Renal cortex interstitium (tissue), 11 donors: ENCODE measurements at regions not wholly inside any gene's neighbourhood (a gene's known extent, or its start where the extent isn't known, plus 50 kb on each side); places are given as distances from the start of the nearest gene placed in this dataset.
"Not testable (repeated sequence)": the region's sequence is repeated elsewhere in the genome, so short reads cannot be mapped to it uniquely, and the experiment has no call there.

Source experiments
- DNase-seq, 11 donors: peaks; one replicate each; pipeline ENCODE4 v3.0.0-alpha.2; 2013; ENCODE audit warnings: low read depth in 9 of 11, low spot score in 4 of 11; ENCODE audit errors: extremely low read depth in 1 of 11

DNA sequence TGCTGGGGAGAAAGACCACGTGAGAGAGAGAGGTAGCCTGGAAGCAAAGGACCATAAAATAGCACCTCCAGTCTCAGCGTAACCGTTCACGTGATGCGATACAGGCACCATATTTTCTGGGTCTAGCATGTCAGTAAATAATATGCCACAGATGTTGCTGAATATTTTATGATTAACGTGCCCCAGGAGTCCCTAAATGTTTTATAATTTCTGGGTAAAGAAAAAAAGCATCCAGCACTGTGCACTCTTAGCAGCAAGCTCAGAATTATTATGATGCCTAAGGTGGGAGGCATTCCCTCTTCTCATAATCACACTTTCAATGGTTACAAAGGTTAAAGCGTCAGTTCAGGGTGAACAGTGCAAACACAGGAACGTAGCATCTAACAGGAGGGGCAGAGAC, 121.8 kb downstream of the CAVIN4 start:
- DNase-seq: no peak

DNA sequence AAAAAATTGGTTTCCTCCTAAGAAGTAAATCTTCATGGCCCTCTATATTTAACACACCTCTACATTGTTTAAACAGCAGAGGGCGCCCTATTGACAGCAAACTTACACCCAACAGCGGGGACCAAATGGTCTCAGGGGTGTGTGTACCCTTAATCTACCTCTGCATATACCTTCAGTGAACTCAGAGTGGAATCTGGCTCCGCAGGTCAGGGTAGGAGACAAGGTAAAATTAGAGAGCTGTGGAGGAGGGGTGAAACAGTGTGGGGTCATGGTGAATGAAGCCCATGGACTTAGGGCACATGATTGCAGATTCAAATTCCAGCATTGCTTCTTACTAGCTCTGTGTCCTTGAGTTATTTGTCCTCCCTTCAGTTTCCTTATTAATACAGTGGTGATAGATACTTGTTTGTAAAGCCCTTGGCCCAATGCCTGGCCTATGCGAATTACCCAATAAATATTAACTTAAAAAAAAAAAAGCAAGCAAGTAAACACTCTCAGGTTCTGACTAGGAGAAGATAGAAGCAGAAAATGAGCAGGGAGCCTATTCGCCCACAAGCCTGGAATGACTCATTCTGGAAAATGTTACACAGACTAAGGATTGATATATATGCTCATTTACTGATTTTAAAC, 122.9 kb downstream of the CAVIN4 start:
- peak in 2 of 11 donors; percentile 2 for DNase-seq

DNA sequence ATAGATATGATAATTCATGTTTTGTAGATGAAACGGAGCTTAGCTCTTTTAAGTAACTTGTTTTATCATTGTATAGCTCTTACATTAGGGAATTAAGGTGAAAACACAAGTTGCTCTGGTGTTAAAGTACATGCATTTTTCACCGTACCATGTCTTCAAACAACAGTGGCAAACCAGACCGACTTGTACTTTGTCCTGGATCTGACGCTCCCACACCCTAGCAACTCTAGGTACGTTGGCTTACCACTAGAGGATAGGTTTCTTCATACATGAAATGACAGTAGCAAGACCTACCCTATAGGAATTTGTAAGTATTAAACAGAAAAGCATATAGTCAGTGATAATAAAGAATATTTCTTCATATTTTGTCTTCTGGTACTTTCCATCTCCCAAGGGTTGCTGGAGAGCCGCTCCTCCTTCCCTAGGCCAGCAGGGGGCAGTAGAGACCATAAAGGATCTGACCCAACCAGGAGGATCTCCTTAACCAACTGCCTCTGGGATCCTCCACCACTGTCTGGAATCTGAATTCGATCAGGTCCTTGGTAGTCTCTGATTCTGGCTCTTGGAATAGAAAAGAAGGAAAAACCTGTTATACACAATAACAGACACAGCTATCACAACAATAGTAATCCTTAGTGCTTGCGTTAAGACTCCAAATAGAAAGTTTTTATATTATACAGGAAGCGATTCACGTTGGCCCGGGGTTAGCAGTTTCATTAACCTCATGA, 136.7 kb downstream of the CAVIN4 start:
- DNase-seq: peak in 9 of 11 donors; percentile 23 to 52 (median 38)

DNA sequence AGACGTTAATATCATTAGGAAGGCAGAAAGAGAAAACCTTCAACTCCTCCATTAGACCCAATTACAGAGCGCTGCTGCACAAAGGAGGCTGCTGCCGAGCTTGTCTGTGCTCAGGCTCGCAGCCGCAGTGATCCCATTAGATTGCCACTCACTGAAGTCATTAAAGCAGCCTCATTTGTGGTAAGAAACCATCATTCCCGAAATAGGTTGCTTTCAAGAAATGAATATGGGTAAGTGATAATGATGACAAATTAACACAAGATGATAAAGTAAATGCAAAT, 137.2 kb downstream of the CAVIN4 start:
- no peak for DNase-seq

DNA sequence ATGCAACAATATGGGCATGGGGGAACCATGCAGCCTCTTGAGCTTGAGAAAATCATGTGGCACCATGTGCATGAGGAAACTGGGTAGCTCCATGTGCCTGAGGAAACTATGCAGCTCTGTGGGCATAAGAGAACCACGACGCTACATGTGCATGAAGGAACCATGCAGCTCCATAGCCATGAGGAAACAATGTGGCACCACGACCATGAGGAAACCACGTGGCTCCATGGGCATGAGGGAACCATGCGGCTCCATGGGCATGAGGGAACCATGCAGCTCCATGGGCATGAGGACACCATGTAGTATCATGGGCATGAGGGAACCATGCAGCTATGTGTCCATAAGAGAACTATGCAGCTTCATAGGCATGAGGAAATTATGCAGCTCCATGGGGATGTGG, 140.8 kb downstream of the CAVIN4 start:
- DNase-seq: no peak

DNA sequence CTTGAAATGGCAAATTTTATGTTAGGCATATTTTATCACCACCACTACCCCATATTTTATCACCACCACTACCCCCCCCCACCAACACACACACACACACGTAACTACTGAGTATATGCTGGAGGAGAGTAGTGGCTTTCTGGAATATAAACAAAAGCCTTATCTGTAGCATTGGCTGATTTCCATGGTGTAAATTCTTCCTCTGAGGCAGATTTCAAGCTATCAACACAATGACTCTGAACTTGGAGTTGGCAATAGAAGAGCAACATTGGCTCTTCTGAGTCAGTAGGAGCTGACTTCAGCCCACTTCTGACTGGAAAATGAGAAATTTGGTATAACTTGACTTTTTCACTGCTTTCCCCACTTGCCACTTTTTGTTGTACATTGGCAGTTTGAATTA, 143.0 kb downstream of the CAVIN4 start:
- DNase-seq: no peak

DNA sequence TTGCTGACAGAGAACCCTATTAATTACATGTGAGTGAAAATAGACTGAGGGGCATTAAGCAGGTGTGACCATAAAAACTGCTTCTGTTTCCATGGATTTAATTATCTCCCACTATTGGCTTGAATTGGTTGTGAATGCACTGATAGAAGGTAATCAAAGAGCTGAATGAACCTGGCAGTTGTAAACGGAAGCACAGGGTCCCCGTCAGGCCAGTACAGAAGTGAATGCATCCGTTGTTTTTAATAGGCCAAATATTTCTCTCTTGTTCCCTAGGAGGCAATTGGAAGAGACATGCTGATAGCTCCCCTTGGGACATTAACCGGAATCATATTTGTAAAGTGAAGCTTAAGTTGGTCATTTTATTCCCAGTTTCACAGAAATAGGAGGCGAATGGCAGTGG, 147.0 kb downstream of the CAVIN4 start:
- DNase-seq: no peak

DNA sequence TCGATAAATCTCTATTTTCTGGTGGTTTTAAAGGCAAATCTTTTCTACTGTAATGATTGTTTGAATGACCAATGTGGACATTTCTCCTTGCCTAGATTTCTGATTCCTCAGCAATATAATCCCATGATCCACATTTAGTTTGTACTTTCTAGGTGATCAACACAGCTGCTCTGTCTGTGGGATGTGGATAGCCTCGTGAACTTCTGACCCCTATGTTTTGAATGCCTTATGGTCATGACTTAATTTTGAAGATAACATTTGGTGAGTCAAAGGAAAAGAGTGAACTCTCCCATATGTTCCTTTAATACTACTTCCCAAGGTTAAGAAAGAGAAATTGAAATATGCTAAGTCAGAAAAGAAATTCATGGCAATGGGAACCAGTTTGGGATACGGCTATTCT, 147.5 kb downstream of the CAVIN4 start:
- DNase-seq: no peak

DNA sequence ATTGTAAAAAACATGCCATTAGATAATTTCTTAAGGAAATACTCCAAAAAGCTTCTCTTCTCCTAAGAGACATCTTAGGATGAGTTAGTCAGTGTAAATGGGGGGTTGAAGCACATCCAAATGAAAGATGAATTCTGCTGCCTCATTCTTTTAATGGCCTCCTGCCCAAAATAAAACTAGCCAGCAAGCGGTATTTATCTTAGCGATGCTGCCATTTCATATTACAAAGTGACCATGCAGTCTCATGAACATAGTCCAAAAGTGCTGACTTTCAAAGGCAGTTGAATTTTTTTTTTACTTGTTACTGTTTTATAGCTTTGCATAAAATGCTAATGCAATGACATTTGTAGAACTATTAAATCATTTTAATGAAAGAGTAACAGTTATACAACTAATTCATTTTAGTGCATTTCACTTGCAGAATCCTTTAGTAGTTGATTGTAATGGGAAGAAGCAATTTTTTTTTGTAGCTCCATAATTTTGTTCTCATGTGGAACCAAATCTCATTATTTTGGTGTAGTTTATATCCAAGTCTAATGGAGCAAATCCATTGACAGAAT, 151.5 kb downstream of the CAVIN4 start:
- DNase-seq: peak in 1 of 11 donors; percentile 17

DNA sequence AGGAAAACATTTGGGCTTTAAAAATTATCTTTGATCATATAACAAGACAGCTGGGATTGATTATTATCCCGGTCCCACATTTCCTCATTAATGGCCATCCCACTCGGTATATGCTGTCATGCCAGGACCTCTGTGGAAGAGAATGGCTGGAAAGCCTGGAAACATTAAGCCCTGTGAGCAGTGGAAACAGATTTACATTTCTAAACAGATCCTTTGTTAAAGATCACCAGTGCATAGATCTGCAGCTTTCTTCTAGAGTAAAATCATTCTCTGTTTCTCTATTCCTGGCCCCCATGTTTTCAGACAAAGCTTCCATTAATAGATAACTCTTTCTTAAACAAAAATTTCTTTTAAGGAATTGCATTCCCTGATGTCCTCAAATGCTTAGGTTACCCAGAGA, 152.2 kb downstream of the CAVIN4 start:
- DNase-seq: no peak

DNA sequence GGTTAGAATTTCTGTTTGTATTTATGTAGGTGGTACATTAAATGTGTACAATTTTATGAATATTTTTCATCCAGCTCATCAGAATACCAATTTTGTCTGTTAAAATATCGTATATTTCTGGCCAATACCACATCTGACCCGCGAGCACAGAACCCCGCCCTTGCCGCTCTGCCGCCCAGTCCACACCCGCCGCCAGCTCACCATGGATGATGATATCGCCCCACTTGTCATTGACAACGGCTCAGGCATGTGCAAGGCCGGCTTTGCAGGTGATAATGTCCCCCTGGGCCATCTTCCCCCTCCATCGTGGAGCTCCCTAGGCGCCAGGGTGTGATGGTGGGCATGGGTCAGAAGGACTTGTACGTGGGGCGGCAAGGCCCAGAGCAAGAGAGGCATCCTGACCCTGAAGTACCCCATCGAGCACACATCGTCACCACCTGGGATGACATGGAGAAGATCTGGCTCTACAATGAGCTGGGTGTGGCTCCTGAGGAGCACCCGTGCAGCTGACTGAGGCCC, 153.2 kb downstream of the CAVIN4 start:
- DNase-seq: no peak

DNA sequence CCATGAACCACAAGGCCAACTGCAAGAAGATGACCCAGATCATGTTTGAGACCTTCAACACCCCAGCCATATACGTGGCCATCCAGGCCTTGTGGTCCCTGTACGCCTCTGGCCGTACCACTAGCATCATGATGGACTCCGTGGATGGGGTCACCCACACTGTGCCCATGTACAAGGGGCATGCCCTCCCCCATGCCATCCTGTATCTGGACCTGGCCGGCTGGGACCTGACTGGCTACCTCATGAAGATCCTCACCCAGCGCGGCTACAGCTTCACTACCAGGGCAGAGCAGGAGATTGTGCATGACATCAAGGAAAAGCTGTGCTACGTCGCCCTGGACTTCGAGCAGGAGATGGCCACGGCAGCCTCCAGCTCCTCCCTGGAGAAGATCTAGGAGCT, 153.7 kb downstream of the CAVIN4 start:
- no peak for DNase-seq

DNA sequence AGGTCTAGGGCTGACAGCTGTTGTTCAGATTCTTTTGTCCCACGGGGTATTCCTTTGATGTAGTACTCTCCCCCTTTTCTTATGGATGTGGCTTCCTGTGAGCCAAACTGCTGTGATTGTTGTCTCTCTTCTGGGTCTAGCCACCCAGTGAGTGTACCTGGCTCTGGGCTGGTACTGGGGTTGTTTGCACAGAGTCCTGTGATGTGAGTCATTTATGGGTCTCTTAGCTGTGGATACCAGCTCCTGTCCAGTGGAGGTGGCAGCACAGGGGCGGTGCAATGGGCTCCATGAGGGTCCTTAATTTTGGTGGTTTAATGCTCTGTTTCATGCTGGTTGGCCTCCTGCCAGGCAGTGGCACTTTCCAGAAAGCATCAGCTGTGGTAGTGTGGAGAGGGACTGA, 161.3 kb downstream of the CAVIN4 start:
- no peak for DNase-seq

DNA sequence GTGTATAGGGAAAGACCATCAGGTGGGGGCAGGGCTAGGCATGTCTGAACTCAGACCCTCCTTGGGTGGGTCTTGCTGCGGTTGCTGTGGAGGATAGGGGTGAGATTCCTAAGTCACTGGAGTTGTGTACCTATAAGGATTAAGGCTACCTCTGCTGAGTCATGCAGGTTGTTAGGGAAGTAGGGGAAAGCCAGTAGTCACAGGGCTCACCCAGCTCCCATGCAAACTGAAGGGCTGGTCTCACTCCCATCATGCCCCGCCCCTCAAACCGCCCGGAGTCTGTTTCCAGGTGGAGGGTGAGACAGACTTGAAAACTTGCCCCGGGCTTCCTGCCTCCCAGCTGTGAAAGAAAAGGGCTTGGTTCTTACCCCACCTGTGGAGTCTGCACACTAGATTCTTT, 161.8 kb downstream of the CAVIN4 start:
- DNase-seq: no peak

DNA sequence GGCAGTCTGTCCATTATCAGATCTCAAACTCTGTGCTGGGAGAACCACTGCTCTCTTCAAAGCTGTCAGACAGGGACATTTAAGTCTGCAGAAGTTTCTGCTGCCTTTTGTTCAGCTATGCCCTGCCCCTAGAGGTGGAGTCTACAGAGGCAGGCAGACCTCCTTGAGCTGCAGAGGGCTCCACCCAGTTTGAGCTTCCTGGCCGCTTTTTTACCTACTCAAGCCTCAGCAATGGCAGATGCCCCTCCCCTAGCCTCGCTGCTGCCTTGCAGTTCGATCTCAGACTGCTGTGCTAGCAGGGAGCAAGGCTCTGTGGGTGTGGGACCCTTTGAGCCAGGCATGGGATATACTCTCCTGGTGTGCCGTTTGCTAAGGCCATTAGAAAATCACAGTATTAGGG, 171.1 kb downstream of the CAVIN4 start:
- DNase-seq: not testable (repeated sequence)

DNA sequence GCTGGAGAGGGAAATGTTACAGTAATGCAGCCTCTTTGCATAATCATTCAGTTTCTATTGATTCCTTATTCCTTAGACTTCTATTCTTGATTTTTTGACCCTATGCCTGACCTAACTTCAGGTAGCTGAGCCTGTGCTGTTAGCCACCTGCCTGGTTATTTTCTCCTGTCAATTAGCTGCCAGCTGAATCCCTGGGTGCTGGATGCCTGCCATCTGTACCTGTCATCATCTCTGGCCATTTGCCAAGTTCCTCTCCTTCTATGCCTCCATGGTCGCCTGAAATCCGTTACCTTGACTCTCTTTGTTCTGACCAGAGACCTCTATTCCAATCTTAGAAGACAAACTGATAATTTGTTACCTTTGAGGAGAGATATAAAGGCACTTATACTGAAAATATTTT, 178.3 kb downstream of the CAVIN4 start:
- no peak for DNase-seq

DNA sequence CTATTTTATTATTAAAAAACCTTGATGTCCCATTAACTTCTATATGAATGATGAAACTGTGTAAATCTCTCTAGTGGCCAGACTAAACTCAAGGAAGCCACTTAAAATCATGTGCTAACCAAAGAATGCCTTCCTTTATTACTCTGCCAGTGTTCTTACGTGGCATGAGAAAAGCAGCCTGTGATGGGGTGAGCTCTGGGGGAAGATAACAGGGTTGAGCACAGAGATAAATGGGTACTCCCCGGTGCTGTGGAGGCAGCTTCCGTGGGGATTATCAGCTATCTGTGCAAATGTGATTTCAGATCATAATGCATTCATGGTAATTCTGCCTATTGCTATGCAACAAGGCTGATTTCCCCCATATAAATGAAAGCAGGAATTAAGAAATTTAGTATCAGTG, 181.3 kb downstream of the CAVIN4 start:
- no peak for DNase-seq

DNA sequence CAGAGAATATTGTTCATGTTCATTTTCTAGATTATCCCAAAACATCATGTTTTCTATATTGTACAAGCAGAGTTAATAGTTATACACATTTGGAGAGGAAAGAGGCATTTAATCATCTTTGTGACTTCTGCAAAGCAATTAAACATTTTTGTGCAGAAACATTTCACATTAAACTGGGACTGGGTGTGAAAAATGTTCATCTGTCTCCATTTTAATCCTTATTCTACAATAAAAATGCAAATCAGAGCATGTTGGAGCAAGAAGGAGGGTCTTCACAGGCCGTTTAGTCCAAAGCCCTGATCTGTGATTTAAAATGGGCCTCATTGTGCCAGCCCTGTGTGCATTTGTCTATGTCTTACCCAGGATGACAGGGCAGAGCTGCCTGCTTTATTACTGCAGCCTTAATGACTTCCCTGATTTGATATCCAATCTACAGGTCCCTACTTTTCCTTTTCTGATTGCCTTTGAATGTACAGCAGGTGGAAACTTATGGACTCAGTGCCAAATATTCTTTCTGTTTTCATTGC, 183.5 kb downstream of the CAVIN4 start:
- DNase-seq: no peak

DNA sequence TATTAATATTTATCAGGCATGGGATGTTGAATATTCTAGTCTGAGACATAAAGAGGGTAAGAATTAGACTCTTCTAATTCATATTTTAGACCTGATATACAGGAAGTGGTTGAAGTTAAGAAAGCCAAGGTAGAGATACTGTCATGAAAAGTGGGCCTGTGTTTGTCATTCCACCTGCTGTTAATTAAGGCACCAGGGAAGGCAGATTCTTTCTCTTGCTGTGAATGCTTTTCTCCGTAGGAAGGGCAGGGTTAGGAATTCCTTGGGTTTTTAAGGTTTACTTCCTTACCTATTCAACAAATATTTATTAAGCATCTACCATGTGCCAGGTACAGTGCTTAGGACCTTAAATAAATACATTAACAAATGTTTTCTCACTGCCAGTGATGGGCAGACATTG, 196.4 kb downstream of the CAVIN4 start:
- DNase-seq: no peak

DNA sequence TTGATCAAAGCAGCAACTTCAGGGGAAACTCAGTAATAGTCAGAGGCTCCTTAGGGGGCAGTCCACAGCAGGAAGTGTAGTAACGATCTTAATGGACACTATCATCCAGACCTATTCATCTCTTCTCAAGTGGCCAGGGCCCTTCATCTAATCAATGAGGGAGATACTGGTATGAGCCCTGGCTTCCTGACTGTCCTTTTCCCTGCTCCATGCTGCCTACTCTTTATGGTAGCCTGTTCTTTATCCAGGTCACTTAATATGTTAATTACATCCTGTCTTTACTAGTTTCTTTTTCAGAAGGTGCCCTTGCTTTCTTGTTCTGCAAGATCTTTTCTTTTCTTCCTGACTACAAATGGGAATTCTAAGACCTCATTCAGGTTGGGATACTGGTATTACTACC, 197.1 kb downstream of the CAVIN4 start:
- DNase-seq: no peak

DNA sequence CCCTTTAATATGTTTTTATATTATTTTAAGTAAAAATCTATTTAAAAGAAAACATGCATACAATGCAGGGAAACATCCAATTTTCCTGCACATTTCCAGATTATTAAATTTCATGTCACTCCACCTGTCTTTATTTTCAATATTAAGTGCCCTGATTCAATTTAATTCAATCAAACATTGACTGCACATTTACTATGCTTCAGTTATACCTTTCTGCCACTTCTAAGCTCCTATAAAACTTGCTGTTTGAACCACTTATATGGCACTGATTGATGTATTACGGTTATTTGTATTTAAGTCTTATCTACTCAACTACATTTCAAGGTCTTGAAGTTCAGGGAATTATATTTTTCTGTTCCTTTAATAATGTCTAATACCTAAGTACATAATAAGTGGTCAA, 198.0 kb downstream of the CAVIN4 start:
- no peak for DNase-seq
